Uterus (tissue), 3 donors: ENCODE measurements at regions not wholly inside any gene's neighbourhood (a gene's known extent, or its start where the extent isn't known, plus 50 kb on each side); places are given as distances from the start of the nearest gene placed in this dataset.

Source experiments
- DNase-seq, 2 donors: peaks; one replicate each; pipeline ENCODE4 v3.0.0-alpha.2; 2019 to 2020
- H3K27ac ChIP-seq, 2 donors: fragments of 200-600 bp; sonication (generic); 1 replicate in 1 of 2; 2 replicates in 1 of 2; pipeline ENCODE4 v1.5.1; 2016 to 2018
- H3K27me3 ChIP-seq, 2 donors: fragments of 200-600 bp; sonication (generic); one replicate each; pipeline ENCODE4 v1.5.1; 2018 to 2019; ENCODE audit warnings: control low read depth in 1 of 2
- H3K36me3 ChIP-seq, 2 donors: fragments of 200-600 bp; sonication (generic); one replicate each; pipeline ENCODE4 v1.5.1; 2019; ENCODE audit warnings: control low read depth in 1 of 2
- H3K4me1 ChIP-seq, 2 donors: fragments of 200-600 bp; sonication (generic); one replicate each; pipeline ENCODE4 v1.5.1; 2018 to 2019; ENCODE audit warnings: control low read depth in 1 of 2
- H3K4me3 ChIP-seq, 2 donors: fragments of 200-600 bp; sonication (generic); 1 replicate in 1 of 2; 2 replicates in 1 of 2; pipeline ENCODE4 v1.5.1; 2018 to 2019; ENCODE audit warnings: mild to moderate bottlenecking in 1 of 2
- H3K9me3 ChIP-seq, 2 donors: fragments of 200-600 bp; sonication (generic); one replicate each; pipeline ENCODE4 v1.5.1; 2019; ENCODE audit warnings: control low read depth in 1 of 2
- CTCF ChIP-seq, 4 experiments: fragments of 200-600 bp in 2 of 4; fragments of 450-650 bp in 2 of 4; sonication (generic) in 2 of 4; IDR thresholded peaks; one replicate each; pipeline ENCODE4 v1.5.1; 2016 to 2019; ENCODE audit warnings: antibody characterized with exemption in 4 of 4, mild to moderate bottlenecking in 2 of 4, moderate library complexity in 1 of 4
- POLR2A ChIP-seq, 2 donors: fragments of 450-650 bp; IDR thresholded peaks; one replicate each; pipeline ENCODE4 v1.6.1; 2016; ENCODE audit warnings: antibody characterized with exemption in 2 of 2, mild to moderate bottlenecking in 1 of 2, moderate library complexity in 1 of 2
- intact Hi-C: fragments of 100-400 bp; cut with DNase I; formaldehyde crosslinking; loops from one replicate; pipeline ENCODE4 v1.15.1; 2023; ENCODE audit warnings: low total_unique reads
- donor health status: DM: yes; HTN: yes; CAD: no.

- Histone ChIP-seq H3K36me3 (no peaks in the 10 kb centered on the region), H3K4me1 (no peaks in the 10 kb centered on the region), H3K9me3 (no peaks in the 10 kb centered on the region), H3K27me3 (no peaks in the 10 kb centered on the region), H3K27ac (no peak overlapping the region), H3K4me3 (no peak overlapping the region)
- no peak for DNase-seq
- no peak for TF ChIP-seq CTCF (IDR thresholded peaks at IDR 0.05)
- no peak for TF ChIP-seq POLR2A (IDR thresholded peaks at IDR 0.05)
- intact Hi-C loops = no loop called here
Observed at GRCh38 chr11:82270870-82271269, 462.8 kb downstream of the FAM181B start.

- intact Hi-C loops = no loop called here
- H3K4me1 ChIP-seq = no peaks in the 10 kb centered on the region
- no peaks in the 10 kb centered on the region for H3K27me3 ChIP-seq
- H3K9me3 ChIP-seq = no peaks in the 10 kb centered on the region
- no peaks in the 10 kb centered on the region for H3K36me3 ChIP-seq
- no peak for TF ChIP-seq POLR2A (IDR thresholded peaks at IDR 0.05)
- TF ChIP-seq CTCF (IDR thresholded peaks at IDR 0.05) = no peak
- H3K4me3 ChIP-seq = no peak overlapping the region
- no peak for DNase-seq
- H3K27ac ChIP-seq = no peak overlapping the region
Observed at GRCh38 chr11:82268627-82269026, 465.0 kb downstream of the FAM181B start.

- Histone ChIP-seq H3K27ac (no peak overlapping the region), H3K27me3 (no peaks in the 10 kb centered on the region), H3K4me3 (no peak overlapping the region), H3K9me3 (no peaks in the 10 kb centered on the region), H3K36me3 (no peaks in the 10 kb centered on the region), H3K4me1 (no peaks in the 10 kb centered on the region)
- no peak for DNase-seq
- TF ChIP-seq POLR2A (IDR thresholded peaks at IDR 0.05) = no peak
- no peak for TF ChIP-seq CTCF (IDR thresholded peaks at IDR 0.05)
- intact Hi-C loops = no loop called here
Observed at GRCh38 chr11:82267186-82267585, 466.5 kb downstream of the FAM181B start.

GRCh38 chr11:82261367-82261766 is 472.3 kb downstream of the FAM181B start:
- TF ChIP-seq POLR2A (IDR thresholded peaks at IDR 0.05) = no peak
- TF ChIP-seq CTCF (IDR thresholded peaks at IDR 0.05) = no peak
- Histone ChIP-seq H3K4me3 (no peak overlapping the region), H3K27me3 (no peaks in the 10 kb centered on the region), H3K27ac (no peak overlapping the region), H3K36me3 (no peaks in the 10 kb centered on the region), H3K9me3 (no peaks in the 10 kb centered on the region), H3K4me1 (no peaks in the 10 kb centered on the region)
- no peak for DNase-seq
- intact Hi-C loops = no loop called here

GRCh38 chr11:82250047-82250446 is 483.6 kb downstream of the FAM181B start:
- DNase-seq = no peak
- Histone ChIP-seq H3K9me3 (no peaks in the 10 kb centered on the region), H3K27ac (no peak overlapping the region), H3K27me3 (no peaks in the 10 kb centered on the region), H3K36me3 (no peaks in the 10 kb centered on the region), H3K4me1 (no peaks in the 10 kb centered on the region), H3K4me3 (no peak overlapping the region)
- TF ChIP-seq CTCF (IDR thresholded peaks at IDR 0.05) = no peak
- no peak for TF ChIP-seq POLR2A (IDR thresholded peaks at IDR 0.05)
- intact Hi-C loops = no loop called here
